ENCODE measurements at regions not wholly inside any gene's neighbourhood (a gene's known extent, or its start where the extent isn't known, plus 50 kb on each side); places are given as distances from the start of the nearest gene placed in this dataset.

GRCh38 chr16:51747329-51747728 is 596.3 kb upstream of the SALL1 start:
- intact Hi-C loops (cut with DNase I; ENCODE audit: low total_unique reads) (no loop called here), in situ Hi-C loops (cut with MboI; ENCODE audit: low pct_ligation_motif_present in 1 of 4, low pct_unique_long_range_greater_than_20kb in 1 of 4, low sequenced_read_pairs in 3 of 4) (no loop called here)
- Histone ChIP-seq H3K4me1 (no peaks in the 10 kb centered on the region), H3K4me3 (no peak overlapping the region), H3K9me3 (peaks cover 0 to 2% of the 10 kb centered on the region in 2 donors), H3K27me3 (no peaks in the 10 kb centered on the region), H3K36me3 (no peaks in the 10 kb centered on the region), H3K27ac (no peak overlapping the region)
- no peak for TF ChIP-seq POLR2A (IDR thresholded peaks at IDR 0.05)
- TF ChIP-seq, protein P1, sequence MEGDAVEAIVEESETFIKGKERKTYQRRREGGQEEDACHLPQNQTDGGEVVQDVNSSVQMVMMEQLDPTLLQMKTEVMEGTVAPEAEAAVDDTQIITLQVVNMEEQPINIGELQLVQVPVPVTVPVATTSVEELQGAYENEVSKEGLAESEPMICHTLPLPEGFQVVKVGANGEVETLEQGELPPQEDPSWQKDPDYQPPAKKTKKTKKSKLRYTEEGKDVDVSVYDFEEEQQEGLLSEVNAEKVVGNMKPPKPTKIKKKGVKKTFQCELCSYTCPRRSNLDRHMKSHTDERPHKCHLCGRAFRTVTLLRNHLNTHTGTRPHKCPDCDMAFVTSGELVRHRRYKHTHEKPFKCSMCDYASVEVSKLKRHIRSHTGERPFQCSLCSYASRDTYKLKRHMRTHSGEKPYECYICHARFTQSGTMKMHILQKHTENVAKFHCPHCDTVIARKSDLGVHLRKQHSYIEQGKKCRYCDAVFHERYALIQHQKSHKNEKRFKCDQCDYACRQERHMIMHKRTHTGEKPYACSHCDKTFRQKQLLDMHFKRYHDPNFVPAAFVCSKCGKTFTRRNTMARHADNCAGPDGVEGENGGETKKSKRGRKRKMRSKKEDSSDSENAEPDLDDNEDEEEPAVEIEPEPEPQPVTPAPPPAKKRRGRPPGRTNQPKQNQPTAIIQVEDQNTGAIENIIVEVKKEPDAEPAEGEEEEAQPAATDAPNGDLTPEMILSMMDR (IDR thresholded peaks at IDR 0.05): no peak
- TF ChIP-seq EP300 (IDR thresholded peaks at IDR 0.05; ENCODE audit: low read depth): no peak
- TF ChIP-seq POLR2AphosphoS5 (IDR thresholded peaks at IDR 0.05): no peak
- 64% methylated on average over 4 of the region's 4 CpGs for WGBS, 2 donors (ENCODE audit: low coverage in 1 of 2)
- no peak for DNase-seq

GRCh38 chr16:51734220-51734619 is 583.1 kb upstream of the SALL1 start:
- intact Hi-C loops (cut with DNase I; ENCODE audit: low total_unique reads): no loop called here
- in situ Hi-C loops (cut with MboI; ENCODE audit: low pct_ligation_motif_present in 1 of 4, low pct_unique_long_range_greater_than_20kb in 1 of 4, low sequenced_read_pairs in 3 of 4): no loop called here
- no peaks in the 10 kb centered on the region for H3K4me1 ChIP-seq
- TF ChIP-seq, protein P1 (IDR thresholded peaks at IDR 0.05): no peak
- 8 to 24% methylated on average over 1 of the region's 1 CpG for WGBS, 2 donors (ENCODE audit: low coverage in 1 of 2)
- no peak overlapping the region for H3K27ac ChIP-seq
- no peak overlapping the region for H3K4me3 ChIP-seq
- DNase-seq: no peak
- no peaks in the 10 kb centered on the region for H3K9me3 ChIP-seq
- no peaks in the 10 kb centered on the region for H3K36me3 ChIP-seq
- no peaks in the 10 kb centered on the region for H3K27me3 ChIP-seq

DNA sequence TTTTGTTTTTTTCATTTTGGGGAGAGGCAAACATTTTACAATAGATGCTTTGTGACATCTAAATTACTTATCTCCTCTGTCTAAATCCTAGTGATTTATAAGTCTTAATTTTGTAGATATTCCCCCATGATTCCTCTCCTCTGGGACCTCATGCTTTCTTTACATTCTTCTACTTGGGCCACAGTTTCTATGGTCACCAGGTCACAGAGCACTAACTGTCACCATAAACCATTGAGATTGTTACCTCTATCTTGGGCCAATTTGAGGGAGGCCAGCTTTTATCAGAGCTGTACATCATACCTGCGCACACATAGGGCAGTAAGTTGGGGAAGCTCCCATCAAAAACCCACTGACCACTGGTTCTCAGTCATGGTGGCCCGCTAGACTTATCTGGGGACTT is 582.1 kb upstream of the SALL1 start:
- no peak overlapping the region for H3K4me3 ChIP-seq
- H3K27me3 ChIP-seq: no peaks in the 10 kb centered on the region
- in situ Hi-C loops (cut with MboI; ENCODE audit: low pct_ligation_motif_present in 1 of 4, low pct_unique_long_range_greater_than_20kb in 1 of 4, low sequenced_read_pairs in 3 of 4) (no loop called here), intact Hi-C loops (cut with DNase I; ENCODE audit: low total_unique reads) (no loop called here)
- 56% methylated on average over 2 of the region's 2 CpGs; no CpG with 5 or more reads in 1 of the 2 donors for WGBS, 2 donors (ENCODE audit: low coverage in 1 of 2)
- TF ChIP-seq POLR2A (IDR thresholded peaks at IDR 0.05) (no peak), EP300 (IDR thresholded peaks at IDR 0.05; ENCODE audit: low read depth) (no peak), POLR2AphosphoS5 (IDR thresholded peaks at IDR 0.05) (no peak)
- TF ChIP-seq, protein P1 (IDR thresholded peaks at IDR 0.05): no peak
- no peaks in the 10 kb centered on the region for H3K4me1 ChIP-seq
- no peak overlapping the region for H3K27ac ChIP-seq
- DNase-seq: no peak
- H3K36me3 ChIP-seq: no peaks in the 10 kb centered on the region
- no peaks in the 10 kb centered on the region for H3K9me3 ChIP-seq

DNA sequence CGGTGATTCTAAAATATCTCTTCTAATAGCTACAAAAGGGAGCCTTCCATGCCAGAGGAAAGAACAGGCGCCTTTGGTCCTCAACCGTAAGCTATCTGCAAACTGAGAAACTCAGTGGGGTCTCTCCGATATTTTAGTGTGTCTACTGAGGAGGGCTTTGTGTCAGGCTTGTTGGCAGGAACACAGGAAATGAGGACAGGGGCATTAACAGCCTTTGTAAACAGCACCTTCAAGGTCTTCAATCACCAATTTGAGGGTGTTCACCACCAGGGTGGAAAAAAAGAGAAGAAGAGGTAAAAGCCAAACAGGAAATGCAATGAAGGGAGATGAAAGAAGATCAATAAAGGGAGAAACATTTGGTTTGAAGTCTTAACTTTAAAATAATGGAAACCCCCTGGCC is 580.1 kb upstream of the SALL1 start:
- in situ Hi-C loops (cut with MboI; ENCODE audit: low pct_ligation_motif_present in 1 of 4, low pct_unique_long_range_greater_than_20kb in 1 of 4, low sequenced_read_pairs in 3 of 4) (no loop called here), intact Hi-C loops (cut with DNase I; ENCODE audit: low total_unique reads) (no loop called here)
- no peaks in the 10 kb centered on the region for H3K9me3 ChIP-seq
- no peak overlapping the region for H3K27ac ChIP-seq
- H3K4me1 ChIP-seq: no peaks in the 10 kb centered on the region
- H3K27me3 ChIP-seq: no peaks in the 10 kb centered on the region
- no peak for DNase-seq
- H3K36me3 ChIP-seq: no peaks in the 10 kb centered on the region
- no peak for TF ChIP-seq POLR2AphosphoS5 (IDR thresholded peaks at IDR 0.05)
- TF ChIP-seq POLR2A (IDR thresholded peaks at IDR 0.05): no peak
- no peak for TF ChIP-seq EP300 (IDR thresholded peaks at IDR 0.05; ENCODE audit: low read depth)
- TF ChIP-seq, protein P1 (IDR thresholded peaks at IDR 0.05): no peak
- WGBS, 2 donors (ENCODE audit: low coverage in 1 of 2): 63 to 74% methylated on average over 4 of the region's 4 CpGs
- no peak overlapping the region for H3K4me3 ChIP-seq

Measured in transverse colon (tissue), 4 donors.